ENCODE measurements at regions not wholly inside any gene's neighbourhood (a gene's known extent, or its start where the extent isn't known, plus 50 kb on each side); places are given as distances from the start of the nearest gene placed in this dataset.
"Not testable (repeated sequence)": the region's sequence is repeated elsewhere in the genome, so short reads cannot be mapped to it uniquely, and the experiment has no call there.

- no peak for DNase-seq
Observed at GRCh38 chr2:109669731-109670130, 55.6 kb downstream of the SOWAHC start.

DNA sequence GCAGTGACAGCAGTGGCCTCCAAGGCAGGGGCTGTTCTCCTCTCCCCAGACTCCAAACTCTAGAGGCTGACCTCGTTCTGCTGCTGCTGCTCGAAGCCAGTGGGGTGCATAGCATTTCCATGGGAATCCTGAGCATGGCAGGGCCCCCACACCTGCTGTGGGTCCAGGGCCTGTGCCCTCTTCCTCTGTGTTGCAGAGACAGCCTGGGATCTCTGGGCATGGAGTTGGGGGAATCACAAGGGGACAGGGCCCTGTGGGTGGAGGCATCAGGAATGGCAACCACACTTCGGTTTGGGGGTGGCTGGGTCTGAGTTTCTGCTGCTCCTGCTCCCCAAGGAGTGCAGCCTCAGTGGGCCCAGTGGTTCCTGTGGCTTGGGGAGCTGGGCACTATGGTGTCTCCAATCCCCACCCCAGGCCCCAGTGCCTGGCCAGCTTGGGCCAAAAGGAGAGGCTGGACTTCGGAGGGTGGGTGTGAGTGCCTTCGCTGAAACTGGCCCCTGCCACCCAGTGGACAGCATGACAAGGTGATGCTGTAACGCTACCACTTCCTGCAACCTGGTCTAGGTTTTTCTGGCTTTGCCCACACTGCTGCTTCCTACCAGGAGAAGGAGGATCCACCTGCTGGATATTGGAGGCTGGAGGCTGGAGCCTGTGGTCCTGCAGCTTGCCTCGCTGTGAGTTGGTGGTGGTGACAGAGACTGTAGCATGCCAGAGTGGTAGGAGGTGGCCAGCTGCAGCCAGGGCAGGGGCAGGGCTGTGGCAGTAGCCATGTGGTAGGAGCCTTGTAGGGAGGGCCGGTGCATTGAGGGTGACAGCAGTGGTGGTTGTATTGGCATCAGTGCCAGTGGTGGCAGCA is 56.6 kb downstream of the SOWAHC start:
- DNase-seq: no peak

- no peak for DNase-seq
Observed at GRCh38 chr2:109674894-109675534, 60.9 kb downstream of the SOWAHC start.

DNA sequence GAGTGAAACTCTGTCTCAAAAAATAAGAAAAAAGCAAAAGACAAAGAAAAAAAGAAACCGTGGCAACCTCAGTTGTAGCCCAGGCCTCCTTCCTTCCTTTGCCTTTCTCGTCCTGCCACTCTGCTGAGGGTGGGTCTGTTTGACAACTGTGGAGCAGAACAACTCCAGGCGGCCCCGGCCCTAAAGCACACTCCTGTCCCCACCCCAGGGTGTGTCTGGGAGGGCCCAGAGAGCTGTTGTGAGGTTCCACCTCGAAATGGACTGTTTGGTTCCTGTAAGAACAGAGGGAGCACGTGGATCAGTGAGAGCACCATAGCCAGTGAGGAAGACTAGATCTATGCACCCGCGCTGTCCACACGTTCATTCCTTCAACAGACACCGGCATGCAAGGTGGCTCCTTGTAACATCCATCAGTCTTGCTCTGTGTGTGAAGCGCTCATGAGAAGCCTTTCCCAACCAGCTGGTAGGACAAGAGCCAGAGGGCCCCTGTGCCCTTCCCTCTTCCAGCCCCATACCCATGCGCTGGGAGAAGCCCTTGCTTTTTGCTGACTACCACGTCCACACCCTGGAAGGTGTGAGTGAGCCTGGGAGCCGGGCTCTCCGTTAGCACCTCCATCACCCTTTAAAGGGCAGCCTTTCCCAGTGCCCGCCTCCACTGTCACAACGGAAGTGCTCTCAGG is 61.6 kb downstream of the SOWAHC start:
- DNase-seq: no peak

GRCh38 chr2:109676346-109676902 is 62.3 kb downstream of the SOWAHC start:
- DNase-seq: no peak

DNA sequence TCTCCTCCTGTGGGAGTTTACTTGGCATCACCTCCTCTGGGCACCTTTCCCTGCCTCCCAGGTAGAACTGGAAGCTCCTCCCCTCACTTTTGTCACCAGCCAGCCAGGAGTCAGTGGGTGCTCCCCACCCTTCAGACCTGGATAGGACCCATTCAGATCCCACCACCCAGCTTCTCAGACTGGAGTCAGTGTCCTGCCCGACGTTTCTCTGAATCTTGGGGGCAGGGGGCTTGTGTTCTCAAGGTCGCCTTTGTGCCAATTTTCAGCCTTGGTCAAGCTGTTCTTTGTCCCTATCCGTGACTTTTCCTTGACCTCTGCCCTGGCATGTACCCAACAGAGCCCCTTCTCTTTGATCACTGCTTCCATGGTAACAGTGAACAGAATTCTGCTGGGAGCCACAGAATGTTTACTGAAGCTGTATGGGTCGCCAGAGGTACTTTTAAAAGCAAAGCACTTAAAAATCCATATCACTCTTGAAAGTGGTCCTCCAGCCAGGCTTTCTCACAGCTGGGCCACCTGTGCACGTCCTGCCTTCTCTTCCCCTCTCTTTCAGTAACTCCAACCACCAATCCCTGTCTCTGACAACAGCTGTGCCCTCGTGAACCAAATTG is 63.1 kb downstream of the SOWAHC start:
- not testable (repeated sequence) for DNase-seq

DNA sequence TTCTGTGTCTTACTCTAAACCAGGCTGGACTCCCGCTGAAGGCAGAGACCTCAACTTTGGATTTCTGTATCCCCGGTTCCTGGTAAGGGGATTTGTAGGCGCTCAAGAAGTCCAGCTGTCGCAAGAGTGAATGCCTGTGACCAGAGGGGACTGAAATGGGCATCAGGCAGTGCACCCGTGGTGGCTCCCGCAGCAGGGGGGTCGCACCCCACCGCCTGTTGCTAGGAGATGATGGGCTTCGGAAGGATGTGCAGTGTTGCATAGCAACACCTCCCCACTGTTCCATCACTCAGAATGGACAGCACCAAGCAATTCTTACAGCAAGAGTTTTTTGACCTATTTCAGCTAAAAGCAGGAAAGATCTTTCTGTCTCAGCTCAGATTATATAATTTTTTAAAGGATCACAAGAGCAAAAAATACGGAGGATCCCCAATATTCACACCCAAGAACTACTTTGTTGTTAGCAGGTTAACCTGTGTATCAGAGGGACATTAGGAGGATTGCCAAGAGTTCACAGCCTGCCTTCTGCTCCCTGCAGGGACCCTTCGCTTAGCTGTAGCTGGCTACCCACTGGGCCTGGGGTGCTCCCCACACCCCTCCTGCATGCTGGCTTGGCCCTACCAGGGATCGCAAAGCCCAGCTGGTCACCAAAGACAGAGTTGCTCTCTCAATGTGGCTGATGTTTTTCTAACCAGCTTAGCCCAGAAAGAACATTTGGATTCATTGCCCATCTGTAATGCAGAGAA is 63.8 kb downstream of the SOWAHC start:
- DNase-seq: no peak

- not testable (repeated sequence) for DNase-seq
Observed at GRCh38 chr2:109678724-109679201, 64.6 kb downstream of the SOWAHC start.

- no peak for DNase-seq
Observed at GRCh38 chr2:109679225-109679624, 65.1 kb downstream of the SOWAHC start.

- DNase-seq: no peak
Observed at GRCh38 chr2:109679626-109680025, 65.5 kb downstream of the SOWAHC start.

- DNase-seq: no peak
Observed at GRCh38 chr2:109680523-109681297, 66.5 kb downstream of the SOWAHC start.

GRCh38 chr2:109681633-109682380 is 67.6 kb downstream of the SOWAHC start:
- DNase-seq: no peak

- no peak for DNase-seq
Observed at GRCh38 chr2:109683452-109683851, 69.3 kb downstream of the SOWAHC start.

- DNase-seq: no peak
Observed at GRCh38 chr2:109685453-109685852, 71.3 kb downstream of the SOWAHC start.

GRCh38 chr2:109686921-109687320 is 72.8 kb downstream of the SOWAHC start:
- DNase-seq: no peak

GRCh38 chr2:109689182-109689930 is 75.2 kb downstream of the SOWAHC start:
- DNase-seq: no peak

DNA sequence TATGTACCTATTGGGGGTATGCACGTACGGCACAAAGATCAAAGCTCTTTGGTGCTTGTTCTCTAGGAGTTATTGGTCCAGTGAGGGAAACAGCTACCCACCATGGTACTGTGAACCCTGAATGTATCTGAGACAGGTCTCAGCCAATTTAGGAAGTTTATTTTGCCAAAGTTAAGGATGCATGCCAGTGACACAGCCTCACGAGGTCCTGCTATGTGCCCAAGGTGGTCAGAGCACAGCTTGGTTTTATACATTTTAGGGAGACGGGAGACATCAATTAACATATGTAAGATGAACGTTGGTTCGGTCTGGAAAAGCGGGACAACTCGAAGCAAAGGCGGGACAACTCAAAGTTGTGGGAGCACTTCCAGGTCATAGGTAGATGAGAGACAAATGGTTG is 75.8 kb downstream of the SOWAHC start:
- DNase-seq: no peak

- DNase-seq: no peak
Observed at GRCh38 chr2:109690457-109690821, 76.3 kb downstream of the SOWAHC start.

GRCh38 chr2:109690822-109691541 is 76.8 kb downstream of the SOWAHC start:
- no peak for DNase-seq
